Prostate gland (tissue), 2 donors: ENCODE measurements at regions not wholly inside any gene's neighbourhood (a gene's known extent, or its start where the extent isn't known, plus 50 kb on each side); places are given as distances from the start of the nearest gene placed in this dataset.

Experiments used
- DNase-seq: peaks from one replicate; pipeline ENCODE4 v3.0.0-alpha.2; 2019; ENCODE audit warnings: low spot score
- H3K27ac ChIP-seq, 2 donors: fragments of 200-600 bp; sonication (generic); 2 replicates each; pipeline ENCODE4 v1.5.1; 2017 to 2019
- H3K27me3 ChIP-seq: fragments of 200-600 bp; sonication (generic); replicated peaks from 2 replicates; pipeline ENCODE4 v1.5.1; 2019; ENCODE audit not compliant: insufficient read depth
- H3K36me3 ChIP-seq, 2 donors: fragments of 200-600 bp; sonication (generic); 1 replicate in 1 of 2; 2 replicates in 1 of 2; pipeline versions ENCODE4 v1.5.1 to v1.8.1; 2017 to 2019
- H3K4me1 ChIP-seq: fragments of 200-600 bp; sonication (generic); replicated peaks from 2 replicates; pipeline ENCODE4 v1.5.1; 2019
- H3K4me3 ChIP-seq, 2 donors: fragments of 200-600 bp; sonication (generic); 2 replicates each; pipeline ENCODE4 v1.5.1; 2017 to 2019
- H3K9me3 ChIP-seq: fragments of 200-600 bp; sonication (generic); 2 replicates; pipeline ENCODE4 v1.5.1; 2017
- CTCF ChIP-seq, 4 experiments: fragments of 200-600 bp in 2 of 4; fragments of 450-650 bp in 2 of 4; sonication (generic) in 2 of 4; IDR thresholded peaks; 1 replicate in 3 of 4; 2 replicates in 1 of 4; pipeline ENCODE4 v1.5.1; 2016 to 2019; ENCODE audit warnings: antibody characterized with exemption in 4 of 4, mild to moderate bottlenecking in 2 of 4, moderate library complexity in 2 of 4
- POLR2A ChIP-seq: fragments of 450-650 bp; IDR thresholded peaks from one replicate; pipeline ENCODE4 v1.6.1; 2016; ENCODE audit warnings: antibody characterized with exemption, mild to moderate bottlenecking
- POLR2AphosphoS5 ChIP-seq: sonication (generic); formaldehyde crosslinking; IDR thresholded peaks from one replicate; pipeline ENCODE4 v1.6.1; 2017; ENCODE audit warnings: antibody characterized with exemption
- WGBS: methylation state at CpG from one replicate; pipeline ENCODE4 v1.1.5; 2018; 5-methylcytosine and 5-hydroxymethylcytosine counted together
- intact Hi-C: fragments of 100-400 bp; cut with DNase I; formaldehyde crosslinking; loops from one replicate; pipeline ENCODE4 v1.14.2; 2022

- H3K4me3 ChIP-seq, result no peak overlapping the region
- H3K9me3 ChIP-seq, result no peaks in the 10 kb centered on the region
- 77% methylated on average over 1 of the region's 1 CpG for WGBS
- no peak for DNase-seq
- H3K4me1 ChIP-seq, result no peaks in the 10 kb centered on the region
- no peak for TF ChIP-seq POLR2A
- no peak for TF ChIP-seq POLR2AphosphoS5
- no peak for TF ChIP-seq CTCF (IDR thresholded peaks at IDR 0.05)
- no peaks in the 10 kb centered on the region for H3K36me3 ChIP-seq
- no peak overlapping the region for H3K27ac ChIP-seq
- intact Hi-C loops, result no loop called here
- H3K27me3 ChIP-seq, result no peaks in the 10 kb centered on the region
Observed at GRCh38 chr2:66382091-66382490, 52.8 kb upstream of the MEIS1 start.

GRCh38 chr2:66379473-66379872, 55.5 kb upstream of the MEIS1 start:
- Histone ChIP-seq H3K9me3 (no peaks in the 10 kb centered on the region), H3K36me3 (no peaks in the 10 kb centered on the region), H3K27ac (no peak overlapping the region), H3K27me3 (no peaks in the 10 kb centered on the region), H3K4me3 (no peak overlapping the region), H3K4me1 (no peaks in the 10 kb centered on the region)
- intact Hi-C loops, result no loop called here
- no peak for TF ChIP-seq POLR2A
- TF ChIP-seq CTCF (IDR thresholded peaks at IDR 0.05), result no peak
- no peak for TF ChIP-seq POLR2AphosphoS5
- no peak for DNase-seq

GRCh38 chr2:66377832-66378231, 57.1 kb upstream of the MEIS1 start:
- no peaks in the 10 kb centered on the region for H3K9me3 ChIP-seq
- no peaks in the 10 kb centered on the region for H3K4me1 ChIP-seq
- no peaks in the 10 kb centered on the region for H3K27me3 ChIP-seq
- intact Hi-C loops, result no loop called here
- H3K27ac ChIP-seq, result no peak overlapping the region
- no peak overlapping the region for H3K4me3 ChIP-seq
- no peak for DNase-seq
- H3K36me3 ChIP-seq, result no peaks in the 10 kb centered on the region
- WGBS, result 87% methylated on average over 6 of the region's 6 CpGs
- TF ChIP-seq POLR2A (no peak), POLR2AphosphoS5 (no peak), CTCF (IDR thresholded peaks at IDR 0.05) (no peak)

- TF ChIP-seq POLR2A (no peak), POLR2AphosphoS5 (no peak), CTCF (IDR thresholded peaks at IDR 0.05) (no peak)
- Histone ChIP-seq H3K27ac (no peak overlapping the region), H3K36me3 (no peaks in the 10 kb centered on the region), H3K4me1 (no peaks in the 10 kb centered on the region), H3K4me3 (no peak overlapping the region), H3K9me3 (no peaks in the 10 kb centered on the region), H3K27me3 (no peaks in the 10 kb centered on the region)
- intact Hi-C loops, result no loop called here
- DNase-seq, result no peak
- 43% methylated on average over 2 of the region's 2 CpGs for WGBS
Observed at GRCh38 chr2:66370824-66371223, 64.1 kb upstream of the MEIS1 start.

GRCh38 chr2:66366619-66367018, 68.3 kb upstream of the MEIS1 start:
- 88% methylated on average over 2 of the region's 2 CpGs for WGBS
- intact Hi-C loops, result no loop called here
- Histone ChIP-seq H3K27ac (no peak overlapping the region), H3K4me1 (no peaks in the 10 kb centered on the region), H3K4me3 (no peak overlapping the region), H3K9me3 (no peaks in the 10 kb centered on the region), H3K36me3 (no peaks in the 10 kb centered on the region), H3K27me3 (no peaks in the 10 kb centered on the region)
- no peak for DNase-seq
- TF ChIP-seq CTCF (IDR thresholded peaks at IDR 0.05) (no peak), POLR2AphosphoS5 (no peak), POLR2A (no peak)
